IPS-NIHi11 (cell line): ENCODE measurements at regions not wholly inside any gene's neighbourhood (a gene's known extent, or its start where the extent isn't known, plus 50 kb on each side); places are given as distances from the start of the nearest gene placed in this dataset.
"Not testable (repeated sequence)": the region's sequence is repeated elsewhere in the genome, so short reads cannot be mapped to it uniquely, and the experiment has no call there.

Experiments used
- DNase-seq: peaks from one replicate; pipeline ENCODE4 v3.0.0; 2012; ENCODE audit warnings: mixed read lengths, low spot score

- no peak for DNase-seq
Measured at GRCh38 chr3:63719796-63720445, 67.4 kb downstream of the SNTN start.

GRCh38 chr3:63720951-63721350 is 68.5 kb downstream of the SNTN start:
- DNase-seq: not testable (repeated sequence)

GRCh38 chr3:63724987-63725386 is 72.5 kb downstream of the SNTN start:
- DNase-seq: peak; percentile 48

- DNase-seq: no peak
Measured at GRCh38 chr3:63726656-63727055, 74.2 kb downstream of the SNTN start.

GRCh38 chr3:63727233-63727632 is 74.8 kb downstream of the SNTN start:
- DNase-seq: no peak

- no peak for DNase-seq
Measured at GRCh38 chr3:63731866-63732265, 79.4 kb downstream of the SNTN start.

- DNase-seq: not testable (repeated sequence)
Measured at GRCh38 chr3:63733278-63733677, 80.8 kb downstream of the SNTN start.

GRCh38 chr3:63734632-63735031 is 82.2 kb downstream of the SNTN start:
- DNase-seq: not testable (repeated sequence)

GRCh38 chr3:63736757-63737156 is 82.3 kb upstream of the C3orf49 start:
- not testable (repeated sequence) for DNase-seq

GRCh38 chr3:63738577-63738976 is 80.5 kb upstream of the C3orf49 start:
- DNase-seq: not testable (repeated sequence)

GRCh38 chr3:63739474-63739873 is 79.6 kb upstream of the C3orf49 start:
- no peak for DNase-seq

GRCh38 chr3:63740116-63740515 is 79.0 kb upstream of the C3orf49 start:
- no peak for DNase-seq

GRCh38 chr3:63744693-63745092 is 74.4 kb upstream of the C3orf49 start:
- DNase-seq: not testable (repeated sequence)

- no peak for DNase-seq
Measured at GRCh38 chr3:63745757-63746156, 73.3 kb upstream of the C3orf49 start.

GRCh38 chr3:63746211-63746610 is 72.9 kb upstream of the C3orf49 start:
- no peak for DNase-seq

- DNase-seq: no peak
Measured at GRCh38 chr3:63751459-63751858, 67.6 kb upstream of the C3orf49 start.

- peak; percentile 68 for DNase-seq
Measured at GRCh38 chr3:63753567-63753966, 65.5 kb upstream of the C3orf49 start.

GRCh38 chr3:63753995-63754394 is 65.1 kb upstream of the C3orf49 start:
- no peak for DNase-seq

- DNase-seq: no peak
Measured at GRCh38 chr3:63762180-63762579, 56.9 kb upstream of the C3orf49 start.

GRCh38 chr3:63762934-63763550 is 56.1 kb upstream of the C3orf49 start:
- no peak for DNase-seq

- no peak for DNase-seq
Measured at GRCh38 chr3:63764511-63764910, 54.6 kb upstream of the C3orf49 start.

- no peak for DNase-seq
Measured at GRCh38 chr3:63766261-63766660, 52.8 kb upstream of the C3orf49 start.

GRCh38 chr3:63768386-63768785 is 50.7 kb upstream of the C3orf49 start:
- no peak for DNase-seq

- no peak for DNase-seq
Measured at GRCh38 chr3:63768888-63769287, 50.2 kb upstream of the C3orf49 start.
